Loucy (cell line): ENCODE measurements at regions not wholly inside any gene's neighbourhood (a gene's known extent, or its start where the extent isn't known, plus 50 kb on each side); places are given as distances from the start of the nearest gene placed in this dataset.
"Not testable (repeated sequence)": the region's sequence is repeated elsewhere in the genome, so short reads cannot be mapped to it uniquely, and the experiment has no call there.

Experiments
- CTCF ChIP-seq: fragments of 200-600 bp; sonication (generic); conservative IDR thresholded peaks from 2 replicates; pipeline ENCODE4 v1.5.1; 2014; ENCODE audit warnings: mild to moderate bottlenecking, antibody characterized with exemption, low read length
- EZH2phosphoT487 ChIP-seq: fragments of 200-600 bp; IDR thresholded peaks from 2 replicates; pipeline ENCODE4 v1.6.1; 2018; ENCODE audit warnings: antibody characterized with exemption, mild to moderate bottlenecking, moderate library complexity, borderline replicate concordance

- not testable (repeated sequence) for TF ChIP-seq EZH2phosphoT487, CTCF
Measured at GRCh38 chr2:87582579-87582978, 165.3 kb upstream of the PLGLB2 start.
